GM18907 (cell line): ENCODE measurements at regions not wholly inside any gene's neighbourhood (a gene's known extent, or its start where the extent isn't known, plus 50 kb on each side); places are given as distances from the start of the nearest gene placed in this dataset.
"Not testable (repeated sequence)": the region's sequence is repeated elsewhere in the genome, so short reads cannot be mapped to it uniquely, and the experiment has no call there.

Experiments used
- ATAC-seq: cut with Tn5 transposase; IDR thresholded peaks from one replicate; pipeline ENCODE4 v1.9.1; 2021; ENCODE audit warnings: mild to moderate bottlenecking, moderate library complexity; ENCODE audit not compliant: unreplicated experiment

DNA sequence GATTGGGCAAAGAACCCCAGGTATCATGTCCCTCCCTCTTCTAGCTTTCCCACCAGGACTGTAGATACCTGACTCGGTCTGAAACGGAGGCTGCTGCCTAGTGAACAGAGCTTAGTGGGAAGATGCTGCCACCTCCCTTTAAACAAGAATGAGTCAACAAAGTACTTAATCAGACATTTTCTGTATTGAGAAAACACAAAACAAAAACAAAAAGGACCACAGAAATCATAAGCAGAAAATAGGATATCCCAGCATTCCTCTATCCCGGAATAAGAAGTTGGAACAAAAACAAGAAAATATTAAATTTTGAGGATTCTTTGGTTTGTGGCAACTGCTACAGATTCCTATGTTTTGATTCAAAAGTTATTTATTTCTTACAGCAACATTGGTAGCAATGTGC, 51.7 kb upstream of the COL8A1 start:
- no peak for ATAC-seq

DNA sequence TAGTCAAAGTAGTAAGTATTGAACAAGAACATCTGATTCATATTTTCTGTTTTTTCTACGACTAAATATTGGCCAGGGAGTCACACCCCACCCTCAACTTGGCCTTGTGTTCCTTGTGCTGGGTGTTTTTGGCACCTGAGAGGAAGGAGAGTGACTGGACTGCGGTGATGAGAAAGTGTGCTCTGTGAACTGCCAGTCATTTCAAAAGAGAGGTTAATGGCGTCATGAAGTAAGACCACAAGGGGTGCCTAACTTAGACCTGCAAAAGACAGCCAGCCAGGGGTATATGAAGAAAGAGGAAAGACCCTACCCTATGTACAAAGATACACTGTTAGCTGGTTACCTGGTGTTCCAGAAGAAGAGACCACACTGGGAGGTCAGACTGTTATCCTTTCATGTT, 58.4 kb upstream of the COL8A1 start:
- ATAC-seq, result no peak

DNA sequence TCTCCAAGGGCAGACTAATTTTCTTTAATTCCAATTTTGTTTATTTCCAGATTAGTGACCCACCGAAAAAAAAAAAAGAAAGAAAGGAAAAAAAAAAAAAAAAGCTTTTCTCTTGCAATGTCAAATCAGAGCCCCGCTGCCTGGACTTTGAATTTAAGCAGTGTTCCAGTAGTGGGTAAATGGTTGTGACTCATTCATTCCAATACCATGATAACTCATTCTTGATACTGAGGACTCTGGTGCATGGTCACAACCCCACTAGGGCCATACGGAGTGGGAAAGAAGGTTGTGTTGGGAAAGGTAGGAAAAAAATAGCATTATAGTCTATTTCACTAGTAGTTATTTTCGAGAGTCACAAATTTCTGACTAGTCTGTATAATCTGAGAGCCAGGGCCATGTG, 59.1 kb upstream of the COL8A1 start:
- no peak for ATAC-seq

DNA sequence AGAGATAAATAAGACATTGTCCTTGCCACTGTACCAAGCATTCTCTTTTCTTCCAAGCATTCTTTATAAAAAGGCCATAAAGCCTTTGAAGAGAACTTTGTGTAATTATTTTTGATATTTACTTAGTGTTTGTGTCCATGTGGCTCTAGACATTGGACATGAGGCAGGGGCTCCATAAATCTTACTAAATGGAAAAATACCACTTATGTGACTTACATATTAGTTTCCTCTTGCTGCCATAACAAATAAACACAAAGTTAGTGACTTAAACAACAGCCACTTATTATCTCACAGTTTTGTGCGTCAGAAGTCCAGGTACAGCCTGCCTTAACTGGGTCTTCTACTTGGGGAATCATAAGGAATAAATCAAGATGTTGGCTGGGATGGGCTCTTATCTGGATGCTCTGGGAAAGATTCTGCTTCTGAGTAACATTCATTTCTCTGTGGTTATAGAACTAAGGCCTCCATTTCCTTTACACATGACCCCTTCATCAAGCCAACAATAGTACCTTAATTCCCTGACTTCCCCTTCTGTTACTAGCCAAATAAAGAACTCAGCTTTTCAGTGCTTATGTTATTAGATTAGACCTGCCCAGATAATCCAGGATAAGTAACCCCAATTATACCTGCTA, 59.9 kb upstream of the COL8A1 start:
- no peak for ATAC-seq

DNA sequence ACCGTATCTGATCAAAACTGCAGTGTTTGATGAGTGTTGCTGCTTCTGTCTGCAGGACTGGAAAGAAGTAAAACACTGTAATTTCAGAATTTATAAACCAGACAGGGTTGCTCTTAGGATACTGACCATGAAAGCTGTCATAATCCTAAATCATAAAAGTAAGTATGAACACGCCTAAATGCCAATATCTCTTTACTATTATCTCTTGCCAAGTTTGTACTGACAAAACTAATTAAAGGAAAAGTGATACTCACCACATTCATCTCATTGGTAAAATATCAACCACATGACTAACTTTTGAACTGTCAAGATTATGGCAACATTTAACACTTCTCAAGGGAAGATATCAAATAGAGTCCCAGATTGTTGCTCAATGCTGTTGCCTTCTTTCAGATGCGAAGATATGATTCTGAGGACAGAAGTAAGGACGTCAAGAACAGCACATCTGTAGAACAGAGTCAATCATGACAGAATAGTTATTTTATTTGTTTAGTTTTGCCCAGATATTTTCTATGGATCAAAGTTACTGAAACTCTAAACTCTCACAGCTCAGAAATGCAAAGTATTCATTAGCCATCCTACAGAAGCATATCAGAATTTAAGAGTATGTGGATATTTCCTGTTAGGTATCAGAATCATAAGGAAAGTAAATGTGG, 61.4 kb upstream of the COL8A1 start:
- no peak for ATAC-seq

DNA sequence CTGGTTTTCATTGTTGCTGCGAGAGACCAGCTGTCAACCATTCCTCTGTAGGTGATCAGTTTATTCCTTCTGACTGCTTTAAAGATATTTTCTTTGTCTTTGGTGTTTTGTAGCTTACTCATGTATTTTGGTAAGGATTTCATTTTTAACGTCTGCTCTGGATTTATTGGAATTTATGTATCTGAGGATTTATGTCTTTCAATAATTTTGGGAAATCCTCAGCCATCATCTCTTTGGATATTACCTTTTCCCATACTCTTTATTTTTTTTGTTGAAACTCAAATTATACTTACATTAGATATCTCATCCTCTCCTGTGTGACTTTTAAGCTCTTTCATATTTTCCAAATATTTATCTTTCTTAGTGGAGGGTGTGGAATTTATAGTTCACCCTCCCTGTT, 62.7 kb upstream of the COL8A1 start:
- no peak for ATAC-seq

DNA sequence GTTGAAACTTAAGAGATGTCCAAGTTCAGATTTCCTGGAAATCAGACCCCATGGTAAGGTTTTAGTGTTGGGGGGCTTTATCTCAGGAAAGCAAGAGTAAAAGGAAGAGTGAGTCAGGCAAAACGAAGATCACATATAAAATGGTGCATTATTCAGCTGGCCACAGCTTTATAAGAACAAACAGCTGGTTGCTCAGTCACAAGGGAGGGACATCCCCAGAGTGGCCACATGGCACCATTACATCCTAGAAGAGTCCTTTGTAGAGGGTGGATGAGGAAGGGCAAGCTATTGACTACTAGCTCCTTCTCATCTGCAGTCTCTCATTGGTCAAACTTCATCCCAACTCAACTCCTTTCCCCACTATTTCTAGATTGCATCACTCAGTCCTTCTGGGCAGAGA, 68.3 kb upstream of the COL8A1 start:
- no peak for ATAC-seq

DNA sequence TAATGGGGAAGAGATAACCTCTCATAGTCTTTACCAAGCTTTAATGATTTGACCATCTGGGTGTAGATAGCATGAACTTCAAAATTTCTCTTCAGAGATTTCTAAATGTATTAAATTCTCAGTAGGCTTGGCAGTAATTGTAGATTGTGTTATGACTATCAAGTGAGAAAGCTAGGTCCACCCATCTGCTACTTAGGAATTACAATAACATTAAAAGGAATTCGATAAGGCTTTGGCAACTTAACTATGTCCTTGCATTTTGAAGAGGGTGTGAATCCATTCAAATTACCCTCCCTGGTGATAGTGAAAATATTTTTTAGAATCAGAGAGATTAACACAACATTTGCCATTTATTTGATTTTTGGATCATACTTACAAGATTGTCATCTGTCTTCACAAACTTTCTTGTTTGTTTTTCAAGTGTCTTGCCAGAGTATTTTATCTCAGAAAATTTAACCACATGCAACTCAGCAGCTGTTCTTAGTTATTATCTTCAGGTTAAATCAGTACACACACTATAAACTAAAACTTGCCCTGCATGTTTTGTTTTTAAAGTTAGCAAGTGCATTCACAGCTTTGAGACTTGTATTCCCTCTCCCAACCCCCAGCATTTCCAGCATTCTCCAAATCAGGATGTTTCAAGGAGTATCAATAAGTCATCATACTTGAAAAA, 69.6 kb upstream of the COL8A1 start:
- ATAC-seq, result no peak

DNA sequence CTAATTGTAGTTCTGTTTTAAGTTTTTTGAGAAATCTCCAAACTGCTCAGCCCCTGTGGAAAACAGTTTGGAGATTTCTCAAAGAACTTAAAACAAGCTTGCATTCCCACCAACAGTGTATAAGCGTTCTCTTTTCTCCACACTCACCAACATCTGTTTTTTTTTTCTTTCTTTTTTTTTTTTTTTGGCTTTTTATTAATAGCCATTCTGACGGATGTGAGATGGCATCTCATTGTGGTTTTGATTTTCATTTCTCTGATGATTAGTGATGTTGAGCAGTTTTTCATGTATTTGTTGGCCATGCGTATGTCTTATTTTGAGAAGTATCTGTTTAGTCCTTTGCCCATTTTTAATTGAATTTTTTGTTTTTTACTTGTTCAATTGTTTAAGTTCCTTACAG, 73.1 kb upstream of the COL8A1 start:
- no peak for ATAC-seq

DNA sequence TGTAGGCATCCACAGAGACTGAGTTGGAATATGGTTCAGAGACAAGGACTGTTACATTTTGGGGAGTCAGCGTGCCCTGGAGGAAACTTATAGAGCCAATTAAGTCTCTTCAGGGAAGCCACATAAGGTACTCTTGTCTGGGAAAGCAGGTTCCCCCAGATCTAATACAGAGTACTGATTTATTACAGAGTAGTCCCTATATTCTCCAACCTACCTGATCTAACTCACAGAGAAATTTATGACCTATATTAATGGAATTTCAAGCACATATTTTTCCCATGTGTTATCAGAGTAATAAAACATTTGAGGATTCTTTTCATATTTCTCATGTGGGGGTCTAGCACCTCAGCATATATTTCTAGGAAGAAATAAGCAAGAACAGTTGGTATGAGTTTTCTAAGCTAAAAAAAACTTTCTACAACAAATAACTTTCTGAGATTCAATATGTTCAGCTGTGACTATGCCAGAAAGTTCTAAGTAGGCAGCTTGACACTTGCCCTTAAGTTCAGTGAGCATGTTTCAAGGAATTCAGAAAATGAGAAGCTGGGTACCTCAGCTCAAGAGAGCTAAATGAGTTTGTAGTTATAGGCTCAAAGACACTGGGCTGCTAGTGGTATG, 75.3 kb upstream of the COL8A1 start:
- ATAC-seq, result no peak

DNA sequence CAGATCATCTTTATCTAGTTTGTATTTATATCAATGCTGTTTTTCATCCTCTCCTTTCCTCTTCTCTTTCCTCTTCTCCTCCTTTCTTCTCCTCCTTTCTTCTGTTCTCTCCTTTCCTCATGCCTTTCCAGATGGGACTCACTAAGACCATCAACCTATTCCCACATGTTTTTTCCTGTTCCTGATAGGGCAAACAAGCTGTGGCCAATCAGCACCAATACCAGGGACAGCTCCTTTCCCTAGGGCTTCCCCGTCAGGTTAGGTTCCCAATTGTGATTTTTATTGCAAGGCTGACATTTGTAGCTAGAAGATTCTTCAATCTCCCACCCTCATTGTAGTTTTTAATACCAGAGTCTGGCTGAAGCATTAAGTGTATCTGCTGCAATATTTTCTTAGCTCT, 76.3 kb upstream of the COL8A1 start:
- no peak for ATAC-seq

DNA sequence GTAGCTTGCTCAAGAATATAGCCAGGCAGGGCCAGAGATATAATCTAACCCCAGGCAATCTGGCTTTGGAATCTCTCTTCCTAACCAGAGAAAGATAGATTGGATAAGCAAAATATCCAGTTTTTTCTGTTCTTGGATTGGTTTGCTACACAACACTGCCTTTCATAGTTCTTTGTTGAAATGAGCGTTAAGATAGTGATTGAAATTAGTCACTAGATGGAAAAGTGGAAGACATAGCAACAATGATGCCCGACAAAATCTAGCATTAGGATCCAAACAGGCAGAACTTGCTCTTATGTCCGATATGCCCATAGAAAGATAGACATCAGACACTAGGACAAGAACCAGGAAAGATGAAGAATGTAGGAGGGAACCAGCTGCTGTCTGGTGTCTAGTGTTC, 77.3 kb upstream of the COL8A1 start:
- ATAC-seq, result no peak

DNA sequence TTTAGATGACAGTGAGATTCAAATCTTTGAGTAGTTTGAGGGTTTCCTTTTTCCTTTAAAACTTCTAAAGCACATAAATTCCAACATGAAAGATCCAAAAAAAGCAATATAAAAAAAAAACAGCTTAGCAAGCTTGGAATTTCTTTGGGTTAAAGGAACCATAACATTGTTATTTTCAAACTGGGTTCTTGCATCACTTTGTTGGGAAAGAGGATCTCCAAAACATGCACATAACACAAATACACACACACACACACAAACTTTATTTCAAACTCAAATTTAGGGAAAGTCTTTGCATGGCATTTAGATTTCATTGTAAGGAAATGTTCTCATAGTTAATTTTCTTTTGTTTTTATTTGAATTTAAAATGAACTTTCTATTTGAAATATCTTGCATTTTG, 79.2 kb upstream of the COL8A1 start:
- ATAC-seq, result no peak

DNA sequence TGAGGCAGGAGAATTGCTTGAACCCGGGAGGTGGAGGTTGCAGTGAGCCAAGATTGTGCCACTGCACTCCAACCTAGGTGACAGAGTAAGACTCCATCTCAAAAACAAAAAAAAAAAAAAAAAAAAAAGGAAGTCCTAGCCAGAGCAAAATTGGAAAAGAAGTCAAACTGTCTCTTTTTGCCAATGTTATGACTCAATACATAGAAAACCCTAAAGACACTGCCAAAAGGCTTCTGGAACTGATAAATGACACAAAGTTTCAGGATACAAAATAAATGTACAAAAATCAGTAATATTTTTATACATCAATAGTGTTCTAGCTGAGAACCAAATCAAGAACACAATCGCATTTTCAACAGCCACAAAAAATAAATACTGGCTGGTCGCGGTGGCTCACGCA, 82.5 kb upstream of the COL8A1 start:
- ATAC-seq, result not testable (repeated sequence)

DNA sequence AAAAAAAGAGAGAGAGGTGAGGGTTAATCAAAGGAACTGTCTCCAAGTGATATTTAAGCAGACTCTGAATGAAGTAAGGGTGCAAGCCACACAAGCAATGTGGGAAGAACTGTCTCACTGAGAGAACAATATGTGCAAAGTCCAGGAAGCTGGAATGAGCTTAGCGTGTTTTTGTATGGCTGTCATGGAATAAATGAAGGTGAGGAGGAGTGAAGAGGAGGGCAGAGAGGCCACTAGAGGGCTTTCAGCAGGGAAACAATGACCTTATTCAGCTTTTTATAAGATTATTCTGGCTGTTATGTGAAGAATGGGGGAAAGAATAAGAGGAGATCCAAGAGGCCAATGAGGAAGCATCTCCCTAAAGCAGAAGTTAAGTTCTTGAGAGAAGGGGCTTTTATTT, 86.9 kb upstream of the COL8A1 start:
- ATAC-seq, result no peak

DNA sequence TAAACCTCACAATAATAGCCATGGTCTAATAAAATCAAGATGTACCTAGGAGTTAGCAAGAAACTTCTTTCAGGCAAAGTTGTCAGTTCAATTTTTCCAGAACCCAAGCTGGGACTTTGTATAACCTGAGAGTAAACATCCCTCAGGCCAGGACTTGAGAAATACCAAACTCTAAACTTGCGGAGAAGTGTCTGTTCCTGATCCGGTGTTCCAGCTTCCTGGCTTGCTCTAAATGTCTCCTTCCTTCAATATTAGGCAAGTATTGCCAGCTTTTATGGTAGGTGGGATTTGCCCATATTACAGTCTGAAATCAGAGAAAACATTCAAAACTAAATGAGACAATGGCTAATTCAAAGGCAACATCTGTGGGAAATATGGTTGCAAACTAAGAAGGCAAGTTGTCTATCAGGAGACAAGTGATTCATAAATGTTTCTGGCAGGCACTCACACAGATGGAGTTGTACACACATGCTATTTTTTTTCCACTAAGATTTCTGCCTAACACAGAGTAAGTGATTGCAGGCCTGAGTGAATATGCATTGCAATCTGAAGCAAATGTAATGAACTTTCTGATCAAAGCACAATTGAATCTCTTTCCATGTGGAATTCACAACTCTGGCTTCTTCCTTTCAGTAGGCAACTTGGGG, 88.3 kb upstream of the COL8A1 start:
- no peak for ATAC-seq

DNA sequence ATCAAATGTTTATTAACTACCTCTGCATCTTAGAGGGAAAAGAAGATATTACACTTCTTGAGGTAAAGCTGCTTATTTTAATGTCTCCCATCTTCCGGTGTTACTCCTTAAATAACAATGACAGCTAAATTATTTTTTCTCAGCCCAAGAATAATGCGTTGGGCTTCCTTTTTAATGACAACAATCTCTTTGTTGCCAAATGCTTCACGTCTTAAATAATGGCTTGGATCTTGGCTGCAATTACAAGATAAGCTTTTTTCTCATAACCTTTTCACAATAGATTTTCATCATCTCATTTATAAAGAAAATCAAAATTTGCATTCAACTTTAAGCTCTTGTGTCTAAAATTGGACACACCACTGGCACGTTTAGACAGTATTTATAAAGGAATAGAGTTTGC, 89.2 kb upstream of the COL8A1 start:
- ATAC-seq, result no peak

DNA sequence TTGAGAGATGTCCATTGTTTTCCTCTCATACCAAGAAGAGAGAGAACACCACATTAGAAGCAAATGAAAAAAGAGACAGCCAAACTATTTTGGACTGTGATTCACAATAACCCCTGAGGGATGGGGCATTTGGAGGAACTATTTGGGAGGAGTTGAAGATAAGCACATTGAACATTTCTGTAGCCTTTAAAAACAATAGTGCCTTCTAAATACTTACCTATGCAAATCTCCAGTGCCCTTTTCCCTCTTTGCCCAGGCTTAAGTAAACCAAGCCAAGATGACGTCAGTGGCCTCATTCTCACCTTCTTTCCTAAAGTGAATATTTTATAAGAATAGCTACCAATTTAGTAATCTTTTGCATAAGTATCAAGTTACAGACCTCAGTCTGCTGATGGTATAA, 89.7 kb upstream of the COL8A1 start:
- ATAC-seq, result no peak

DNA sequence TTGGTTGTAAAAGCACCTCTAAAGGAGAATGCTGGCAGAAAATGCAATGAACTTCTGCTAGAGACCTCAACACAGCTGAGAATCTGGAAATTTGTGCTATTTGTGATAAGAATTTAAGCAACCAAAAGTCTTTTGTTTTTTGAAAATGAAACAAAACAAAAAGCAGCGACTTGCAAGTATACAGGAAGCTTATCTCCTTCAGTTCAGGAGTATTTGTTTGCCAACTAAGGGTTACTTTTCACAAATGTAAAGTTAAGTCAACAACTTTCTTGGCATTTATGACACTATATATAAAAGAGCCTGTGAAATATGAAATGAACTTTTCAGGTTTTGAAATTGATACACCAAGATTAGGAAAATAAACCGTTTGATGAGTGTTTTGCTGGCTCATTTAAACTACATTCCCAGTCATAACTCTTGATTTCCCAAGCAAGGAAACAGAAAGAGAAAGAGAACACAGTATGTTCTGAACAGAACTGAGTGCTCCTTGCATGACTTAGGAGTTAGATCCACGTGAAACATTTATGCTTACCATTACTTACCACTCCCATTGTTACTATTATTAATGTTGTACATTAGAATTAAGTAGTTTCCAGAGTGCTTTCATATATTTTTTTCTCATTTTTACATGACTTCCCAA, 92.3 kb upstream of the COL8A1 start:
- no peak for ATAC-seq

DNA sequence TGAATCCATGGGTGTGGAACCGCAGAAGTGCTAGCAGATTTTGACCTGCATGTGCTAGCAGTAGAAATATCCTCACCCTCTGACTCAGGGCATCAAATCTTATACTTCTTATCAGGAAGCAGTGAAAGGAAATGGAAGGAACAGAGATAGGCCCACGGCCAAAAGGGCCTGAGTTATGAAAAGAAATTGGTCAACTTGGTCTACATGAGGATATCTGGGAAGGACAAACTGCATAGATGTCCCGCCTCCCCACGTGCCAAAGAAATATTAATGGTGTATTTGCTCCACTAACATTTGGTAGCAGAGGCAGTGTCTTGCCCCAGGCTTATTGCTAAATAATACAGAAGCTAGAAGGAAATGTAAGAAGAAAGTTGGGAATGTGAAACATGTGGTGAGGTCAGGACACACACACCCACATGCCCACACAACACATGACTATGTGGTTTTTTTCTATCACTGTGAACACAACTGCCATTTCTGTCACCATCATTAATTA, 93.6 kb upstream of the COL8A1 start:
- ATAC-seq, result no peak

DNA sequence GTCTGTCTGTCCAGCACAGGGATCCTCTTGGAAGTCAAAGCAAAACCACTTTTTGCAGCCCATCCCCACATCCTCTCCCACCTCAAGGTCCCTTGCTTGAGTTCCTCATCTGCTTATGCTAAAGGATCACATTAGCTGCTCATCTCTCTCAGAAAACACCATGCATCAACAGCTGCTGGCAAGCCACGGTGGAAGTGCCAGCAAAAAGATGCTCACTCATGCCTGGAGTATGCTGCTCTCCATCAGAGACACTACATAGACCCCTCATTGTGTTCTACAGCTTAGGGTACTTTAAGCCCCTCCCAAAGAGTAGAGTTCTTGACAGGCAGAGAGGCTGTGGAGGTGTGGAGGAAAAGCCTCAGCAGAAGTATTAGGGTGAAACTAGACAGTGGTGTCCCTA, 94.6 kb upstream of the COL8A1 start:
- ATAC-seq, result no peak
